Smooth muscle cell (in vitro differentiated cells): ENCODE measurements at regions not wholly inside any gene's neighbourhood (a gene's known extent, or its start where the extent isn't known, plus 50 kb on each side); places are given as distances from the start of the nearest gene placed in this dataset.

Experiments
- DNase-seq: peaks from one replicate; lab custom pipeline; 2025; ENCODE audit not compliant: unreplicated experiment; lab: John Stamatoyannopoulos, UW
- H2AFZ ChIP-seq: fragments of 200-600 bp; sonication (generic); 2 replicates; pipeline ENCODE4 v1.6.0; 2016; ENCODE audit warnings: antibody characterized with exemption, low read depth, mild to moderate bottlenecking
- H3F3A ChIP-seq: fragments of 200-600 bp; sonication (generic); 2 replicates; pipeline ENCODE4 v1.6.0; 2017; ENCODE audit warnings: antibody characterized with exemption, low read depth
- H3K27ac ChIP-seq: fragments of 200-600 bp; sonication (generic); 2 replicates; pipeline ENCODE4 v1.5.1; 2016; ENCODE audit warnings: low read depth, mild to moderate bottlenecking
- H3K27me3 ChIP-seq: fragments of 200-600 bp; sonication (generic); 2 replicates; pipeline ENCODE4 v1.6.1; 2016; ENCODE audit warnings: low read depth, mild to moderate bottlenecking
- H3K36me3 ChIP-seq: fragments of 200-600 bp; sonication (generic); 2 replicates; pipeline ENCODE4 v1.5.1; 2016; ENCODE audit warnings: low read depth
- H3K4me1 ChIP-seq: fragments of 200-600 bp; sonication (generic); 2 replicates; pipeline ENCODE4 v1.5.1; 2016; ENCODE audit warnings: low read depth
- H3K4me2 ChIP-seq: fragments of 200-600 bp; sonication (generic); 2 replicates; pipeline ENCODE4 v1.6.0; 2016; ENCODE audit warnings: mild to moderate bottlenecking
- H3K4me3 ChIP-seq: fragments of 200-600 bp; sonication (generic); 2 replicates; pipeline ENCODE4 v1.5.1; 2016; ENCODE audit warnings: mild to moderate bottlenecking
- H3K79me2 ChIP-seq: fragments of 200-600 bp; sonication (generic); 2 replicates; pipeline ENCODE4 v1.6.0; 2016; ENCODE audit warnings: low read depth, mild to moderate bottlenecking
- H3K9ac ChIP-seq: fragments of 200-600 bp; sonication (generic); 2 replicates; pipeline ENCODE4 v1.6.0; 2016; ENCODE audit warnings: low read depth
- H3K9me3 ChIP-seq: fragments of 200-600 bp; sonication (generic); replicated peaks from 2 replicates; pipeline ENCODE4 v1.5.1; 2016; ENCODE audit warnings: low read depth
- H4K20me1 ChIP-seq: fragments of 200-600 bp; sonication (generic); 2 replicates; pipeline ENCODE4 v1.6.0; 2016; ENCODE audit warnings: low read depth
- WGBS: methylation state at CpG from one replicate; pipeline ENCODE4 v1.1.7; 2016; ENCODE audit warnings: low lambda C conversion rate; 5-methylcytosine and 5-hydroxymethylcytosine counted together
- TF ChIP-seq, protein P1 (sequence below): fragments of 200-600 bp; sonication (generic); IDR thresholded peaks from 2 replicates; pipeline ENCODE4 v1.5.1; 2017; ENCODE audit warnings: borderline replicate concordance, mild to moderate bottlenecking, antibody characterized with exemption; ENCODE audit not compliant: insufficient read depth, poor library complexity, severe bottlenecking

DNA sequence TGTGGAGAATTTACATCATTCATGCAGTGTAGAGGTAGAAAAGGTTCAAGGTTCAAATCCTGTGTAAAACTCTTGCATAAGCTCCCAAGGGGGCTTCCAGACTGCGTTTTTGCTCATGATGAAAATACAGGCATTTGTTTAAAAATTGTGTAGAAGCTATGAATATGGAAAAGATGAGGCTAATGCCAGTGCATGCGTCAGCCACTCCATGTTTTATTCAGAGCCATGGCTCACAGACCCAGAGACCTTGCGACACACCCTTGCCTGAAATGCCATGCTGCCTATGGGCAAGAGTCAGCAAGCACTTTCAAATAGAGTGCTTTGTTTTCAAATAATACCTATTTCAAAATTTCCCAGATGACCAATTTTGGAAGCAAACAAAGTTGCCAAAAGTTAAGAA, 262.3 kb downstream of the TRIB2 start:
- Histone ChIP-seq H3K36me3 (no peaks in the 10 kb centered on the region), H3K27ac (no peak overlapping the region), H3K79me2 (no peaks in the 10 kb centered on the region), H4K20me1 (no peaks in the 10 kb centered on the region), H2AFZ (no peak overlapping the region), H3K27me3 (no peaks in the 10 kb centered on the region), H3K4me2 (no peak overlapping the region), H3F3A (no peaks in the 10 kb centered on the region), H3K9me3 (no peaks in the 10 kb centered on the region), H3K4me1 (no peaks in the 10 kb centered on the region), H3K4me3 (no peak overlapping the region), H3K9ac (no peak overlapping the region)
- DNase-seq: no peak
- 94% methylated on average over 3 of the region's 3 CpGs for WGBS
- TF ChIP-seq, protein P1, sequence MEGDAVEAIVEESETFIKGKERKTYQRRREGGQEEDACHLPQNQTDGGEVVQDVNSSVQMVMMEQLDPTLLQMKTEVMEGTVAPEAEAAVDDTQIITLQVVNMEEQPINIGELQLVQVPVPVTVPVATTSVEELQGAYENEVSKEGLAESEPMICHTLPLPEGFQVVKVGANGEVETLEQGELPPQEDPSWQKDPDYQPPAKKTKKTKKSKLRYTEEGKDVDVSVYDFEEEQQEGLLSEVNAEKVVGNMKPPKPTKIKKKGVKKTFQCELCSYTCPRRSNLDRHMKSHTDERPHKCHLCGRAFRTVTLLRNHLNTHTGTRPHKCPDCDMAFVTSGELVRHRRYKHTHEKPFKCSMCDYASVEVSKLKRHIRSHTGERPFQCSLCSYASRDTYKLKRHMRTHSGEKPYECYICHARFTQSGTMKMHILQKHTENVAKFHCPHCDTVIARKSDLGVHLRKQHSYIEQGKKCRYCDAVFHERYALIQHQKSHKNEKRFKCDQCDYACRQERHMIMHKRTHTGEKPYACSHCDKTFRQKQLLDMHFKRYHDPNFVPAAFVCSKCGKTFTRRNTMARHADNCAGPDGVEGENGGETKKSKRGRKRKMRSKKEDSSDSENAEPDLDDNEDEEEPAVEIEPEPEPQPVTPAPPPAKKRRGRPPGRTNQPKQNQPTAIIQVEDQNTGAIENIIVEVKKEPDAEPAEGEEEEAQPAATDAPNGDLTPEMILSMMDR: no peak

DNA sequence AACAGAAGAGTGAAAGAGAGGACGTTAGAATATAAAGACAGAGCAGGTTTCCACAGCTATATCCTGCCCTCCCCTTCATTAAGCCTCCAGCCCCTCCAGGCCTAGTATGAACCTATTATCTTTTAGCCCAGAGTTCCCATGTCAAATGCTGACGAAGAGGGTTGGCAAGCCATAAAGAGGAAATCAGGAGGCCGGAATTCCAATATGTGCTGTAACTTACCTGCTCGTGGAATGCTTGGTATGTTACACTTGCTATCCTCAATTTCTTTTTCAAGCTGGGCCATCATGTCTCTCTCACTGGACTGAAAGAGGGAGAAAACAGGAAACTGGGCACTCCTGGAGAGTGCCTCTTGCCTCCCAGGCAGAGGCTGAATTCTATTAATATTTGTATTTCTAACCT, 264.1 kb downstream of the TRIB2 start:
- no peaks in the 10 kb centered on the region for H3K27me3 ChIP-seq
- H3K4me1 ChIP-seq: no peaks in the 10 kb centered on the region
- no peak overlapping the region for H3K4me3 ChIP-seq
- no peaks in the 10 kb centered on the region for H3K36me3 ChIP-seq
- WGBS: 69% methylated on average over 4 of the region's 4 CpGs
- H2AFZ ChIP-seq: no peak overlapping the region
- no peak overlapping the region for H3K27ac ChIP-seq
- H3K9me3 ChIP-seq: no peaks in the 10 kb centered on the region
- no peak overlapping the region for H3K9ac ChIP-seq
- TF ChIP-seq, protein P1: no peak
- H4K20me1 ChIP-seq: no peaks in the 10 kb centered on the region
- H3F3A ChIP-seq: no peaks in the 10 kb centered on the region
- H3K79me2 ChIP-seq: no peaks in the 10 kb centered on the region
- H3K4me2 ChIP-seq: no peak overlapping the region
- DNase-seq: no peak

DNA sequence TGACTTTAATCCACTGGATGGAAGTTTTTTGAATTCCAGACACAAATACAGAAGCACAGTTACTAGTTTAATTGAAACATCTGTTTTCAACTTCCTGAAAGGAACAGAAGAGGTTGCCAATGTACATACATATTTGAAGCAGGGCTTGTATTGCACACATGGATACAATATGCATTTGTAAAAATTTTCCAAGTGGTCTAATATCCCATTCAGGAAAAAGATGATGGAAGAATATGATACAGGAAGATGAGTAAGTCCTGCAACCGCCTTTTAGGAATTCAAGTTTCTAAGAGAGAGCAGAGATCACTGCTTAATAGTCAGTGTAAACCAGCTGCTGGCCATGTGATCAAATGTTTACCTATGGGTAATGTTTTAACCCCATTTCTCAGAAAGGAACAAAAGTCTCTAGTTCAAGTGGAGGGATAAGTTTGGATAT, 265.4 kb downstream of the TRIB2 start:
- WGBS: 90% methylated on average over 1 of the region's 1 CpG
- H3F3A ChIP-seq: no peaks in the 10 kb centered on the region
- no peak for DNase-seq
- H3K4me3 ChIP-seq: no peak overlapping the region
- H3K9ac ChIP-seq: no peak overlapping the region
- no peak overlapping the region for H2AFZ ChIP-seq
- no peak overlapping the region for H3K4me2 ChIP-seq
- H3K9me3 ChIP-seq: no peaks in the 10 kb centered on the region
- H3K4me1 ChIP-seq: no peaks in the 10 kb centered on the region
- TF ChIP-seq, protein P1: no peak
- no peaks in the 10 kb centered on the region for H3K79me2 ChIP-seq
- no peaks in the 10 kb centered on the region for H3K36me3 ChIP-seq
- no peaks in the 10 kb centered on the region for H4K20me1 ChIP-seq
- no peak overlapping the region for H3K27ac ChIP-seq
- no peaks in the 10 kb centered on the region for H3K27me3 ChIP-seq

DNA sequence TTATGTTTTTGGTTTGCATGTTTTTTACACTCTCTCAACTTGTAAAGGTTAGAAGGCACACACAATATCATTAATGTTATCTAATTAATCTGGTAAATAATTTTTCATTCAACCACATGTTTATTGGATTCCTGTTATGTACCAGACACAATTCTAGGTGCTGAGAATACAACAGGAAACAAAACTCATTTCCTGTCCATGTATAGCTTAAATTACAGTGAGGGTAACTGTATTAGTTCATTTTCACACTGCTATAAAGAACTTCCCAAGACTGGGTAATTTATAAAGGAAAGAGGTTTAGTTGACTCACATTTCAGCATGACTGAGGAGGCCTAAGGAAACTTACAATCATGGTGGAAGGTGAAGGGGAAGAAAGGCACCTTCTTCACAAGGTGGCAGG, 270.5 kb downstream of the TRIB2 start:
- no peak for DNase-seq
- TF ChIP-seq, protein P1: no peak
- Histone ChIP-seq H2AFZ (no peak overlapping the region), H3F3A (no peaks in the 10 kb centered on the region), H3K27ac (no peak overlapping the region), H3K36me3 (peaks cover 2% of the 10 kb centered on the region), H3K79me2 (no peaks in the 10 kb centered on the region), H3K9me3 (no peaks in the 10 kb centered on the region), H3K4me1 (no peaks in the 10 kb centered on the region), H4K20me1 (no peaks in the 10 kb centered on the region), H3K4me2 (no peak overlapping the region), H3K9ac (no peak overlapping the region), H3K27me3 (no peaks in the 10 kb centered on the region), H3K4me3 (no peak overlapping the region)
